Suprapubic skin (tissue), 4 donors: ENCODE measurements at regions not wholly inside any gene's neighbourhood (a gene's known extent, or its start where the extent isn't known, plus 50 kb on each side); places are given as distances from the start of the nearest gene placed in this dataset.

Experiments
- DNase-seq, 2 donors: peaks; one replicate each; pipeline ENCODE4 v3.0.0-alpha.2; 2019; ENCODE audit warnings: low spot score in 2 of 2
- H3K27ac ChIP-seq: fragments of 200-600 bp; sonication (generic); one replicate; pipeline ENCODE4 v1.5.1; 2019
- H3K27me3 ChIP-seq: fragments of 200-600 bp; sonication (generic); one replicate; pipeline ENCODE4 v1.5.1; 2019
- H3K36me3 ChIP-seq: fragments of 200-600 bp; sonication (generic); one replicate; pipeline ENCODE4 v1.5.1; 2019
- H3K4me1 ChIP-seq: fragments of 200-600 bp; sonication (generic); one replicate; pipeline ENCODE4 v1.5.1; 2019
- H3K4me3 ChIP-seq: fragments of 200-600 bp; sonication (generic); one replicate; pipeline ENCODE4 v1.5.1; 2019; ENCODE audit warnings: mild to moderate bottlenecking
- H3K9me3 ChIP-seq: fragments of 200-600 bp; sonication (generic); one replicate; pipeline ENCODE4 v1.5.1; 2019
- EP300 ChIP-seq: sonication (generic); formaldehyde crosslinking; IDR thresholded peaks from one replicate; pipeline ENCODE4 v1.6.1; 2017; ENCODE audit warnings: antibody characterized with exemption
- POLR2A ChIP-seq, 2 donors: fragments of 450-650 bp; IDR thresholded peaks; one replicate each; pipeline ENCODE4 v1.6.1; 2017; ENCODE audit warnings: antibody characterized with exemption in 2 of 2, mild to moderate bottlenecking in 2 of 2, moderate library complexity in 2 of 2
- POLR2AphosphoS5 ChIP-seq, 3 donors: sonication (generic); formaldehyde crosslinking; IDR thresholded peaks; one replicate each; pipeline ENCODE4 v1.6.1; 2017; ENCODE audit warnings: antibody characterized with exemption in 3 of 3
- WGBS: methylation state at CpG from one replicate; pipeline ENCODE4 v1.1.5; 2018; 5-methylcytosine and 5-hydroxymethylcytosine counted together
- TF ChIP-seq, protein P1 (sequence below), 2 donors: fragments of 200-600 bp in 1 of 2; fragments of 450-650 bp in 1 of 2; sonication (generic) in 1 of 2; IDR thresholded peaks; one replicate each; pipeline ENCODE4 v1.5.1; 2016 to 2019; ENCODE audit warnings: antibody characterized with exemption in 2 of 2, mild to moderate bottlenecking in 1 of 2, moderate library complexity in 1 of 2

DNA sequence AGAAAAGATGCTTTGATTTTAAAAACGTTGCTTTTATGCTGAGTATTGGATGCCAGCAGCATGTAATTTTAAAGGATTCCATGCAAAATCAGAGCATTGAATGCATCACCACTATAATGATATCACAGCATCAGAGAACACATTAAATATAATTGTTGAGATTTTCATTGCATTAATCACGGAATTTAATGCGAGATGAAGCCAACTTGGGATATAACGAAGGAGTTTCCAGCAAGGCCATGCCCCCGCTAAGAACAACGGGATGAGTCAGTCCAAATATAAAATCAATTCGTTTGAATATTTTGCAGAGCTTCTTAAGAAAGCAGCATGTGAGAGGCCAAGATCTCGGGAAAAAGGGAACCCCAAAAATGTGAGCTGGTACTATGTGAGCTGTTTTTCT is 423.4 kb upstream of the CHRM3 start:
- Histone ChIP-seq H3K9me3 (no peaks in the 10 kb centered on the region), H3K36me3 (no peaks in the 10 kb centered on the region), H3K4me1 (no peaks in the 10 kb centered on the region), H3K27ac (no peak overlapping the region), H3K27me3 (no peaks in the 10 kb centered on the region), H3K4me3 (no peak overlapping the region)
- WGBS: 85% methylated on average over 8 of the region's 8 CpGs
- TF ChIP-seq EP300 (no peak), POLR2AphosphoS5 (IDR thresholded peaks at IDR 0.05) (no peak), POLR2A (IDR thresholded peaks at IDR 0.05) (no peak)
- TF ChIP-seq, protein P1, sequence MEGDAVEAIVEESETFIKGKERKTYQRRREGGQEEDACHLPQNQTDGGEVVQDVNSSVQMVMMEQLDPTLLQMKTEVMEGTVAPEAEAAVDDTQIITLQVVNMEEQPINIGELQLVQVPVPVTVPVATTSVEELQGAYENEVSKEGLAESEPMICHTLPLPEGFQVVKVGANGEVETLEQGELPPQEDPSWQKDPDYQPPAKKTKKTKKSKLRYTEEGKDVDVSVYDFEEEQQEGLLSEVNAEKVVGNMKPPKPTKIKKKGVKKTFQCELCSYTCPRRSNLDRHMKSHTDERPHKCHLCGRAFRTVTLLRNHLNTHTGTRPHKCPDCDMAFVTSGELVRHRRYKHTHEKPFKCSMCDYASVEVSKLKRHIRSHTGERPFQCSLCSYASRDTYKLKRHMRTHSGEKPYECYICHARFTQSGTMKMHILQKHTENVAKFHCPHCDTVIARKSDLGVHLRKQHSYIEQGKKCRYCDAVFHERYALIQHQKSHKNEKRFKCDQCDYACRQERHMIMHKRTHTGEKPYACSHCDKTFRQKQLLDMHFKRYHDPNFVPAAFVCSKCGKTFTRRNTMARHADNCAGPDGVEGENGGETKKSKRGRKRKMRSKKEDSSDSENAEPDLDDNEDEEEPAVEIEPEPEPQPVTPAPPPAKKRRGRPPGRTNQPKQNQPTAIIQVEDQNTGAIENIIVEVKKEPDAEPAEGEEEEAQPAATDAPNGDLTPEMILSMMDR (IDR thresholded peaks at IDR 0.05): no peak
- DNase-seq: no peak

DNA sequence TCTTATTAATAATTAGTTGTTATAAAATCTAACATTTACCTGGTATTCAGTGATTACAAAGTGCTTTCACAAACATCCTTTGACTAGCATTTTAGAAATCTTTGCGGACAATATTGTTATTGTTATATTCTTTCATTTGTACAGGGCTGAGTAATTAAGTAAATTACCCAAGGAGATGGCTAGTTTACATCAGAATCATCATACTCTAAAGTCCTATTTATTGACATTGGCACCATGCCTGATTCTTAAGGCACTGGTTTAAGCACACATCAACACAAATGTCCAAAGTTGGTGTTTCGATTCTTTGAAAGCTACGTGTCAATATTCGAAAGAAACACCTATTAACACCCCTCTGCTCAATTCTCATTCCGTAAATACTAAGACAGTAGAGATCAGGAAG is 424.6 kb upstream of the CHRM3 start:
- no peaks in the 10 kb centered on the region for H3K27me3 ChIP-seq
- H3K9me3 ChIP-seq: no peaks in the 10 kb centered on the region
- H3K4me3 ChIP-seq: no peak overlapping the region
- WGBS: 69% methylated on average over 5 of the region's 5 CpGs
- DNase-seq: no peak
- no peaks in the 10 kb centered on the region for H3K36me3 ChIP-seq
- H3K4me1 ChIP-seq: no peaks in the 10 kb centered on the region
- TF ChIP-seq, protein P1 (IDR thresholded peaks at IDR 0.05): no peak
- TF ChIP-seq EP300 (no peak), POLR2A (IDR thresholded peaks at IDR 0.05) (no peak), POLR2AphosphoS5 (IDR thresholded peaks at IDR 0.05) (no peak)
- H3K27ac ChIP-seq: no peak overlapping the region

DNA sequence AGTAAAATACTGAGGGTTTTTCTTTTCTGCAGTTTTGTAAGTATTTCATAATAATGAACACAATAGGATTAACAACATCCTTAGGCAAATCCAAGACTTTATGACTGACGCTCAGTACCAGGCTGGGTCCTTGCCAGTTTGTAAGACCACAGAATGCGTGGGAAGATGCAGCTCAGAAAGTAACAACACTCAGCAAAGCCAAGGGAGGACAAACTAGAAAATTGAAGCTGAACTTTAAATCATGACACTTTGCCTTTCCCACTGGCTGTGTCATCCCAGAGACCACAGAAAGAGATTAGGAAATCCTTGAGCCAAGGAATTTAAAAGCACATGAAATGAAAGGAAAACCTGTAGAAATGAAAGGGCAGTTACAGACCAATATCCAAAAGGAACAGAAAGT is 426.3 kb upstream of the CHRM3 start:
- TF ChIP-seq, protein P1 (IDR thresholded peaks at IDR 0.05): no peak
- TF ChIP-seq EP300 (no peak), POLR2AphosphoS5 (IDR thresholded peaks at IDR 0.05) (no peak), POLR2A (IDR thresholded peaks at IDR 0.05) (no peak)
- 26% methylated on average over 2 of the region's 2 CpGs for WGBS
- no peaks in the 10 kb centered on the region for H3K9me3 ChIP-seq
- H3K4me1 ChIP-seq: no peaks in the 10 kb centered on the region
- H3K27ac ChIP-seq: no peak overlapping the region
- H3K4me3 ChIP-seq: no peak overlapping the region
- no peaks in the 10 kb centered on the region for H3K36me3 ChIP-seq
- no peaks in the 10 kb centered on the region for H3K27me3 ChIP-seq
- DNase-seq: no peak

DNA sequence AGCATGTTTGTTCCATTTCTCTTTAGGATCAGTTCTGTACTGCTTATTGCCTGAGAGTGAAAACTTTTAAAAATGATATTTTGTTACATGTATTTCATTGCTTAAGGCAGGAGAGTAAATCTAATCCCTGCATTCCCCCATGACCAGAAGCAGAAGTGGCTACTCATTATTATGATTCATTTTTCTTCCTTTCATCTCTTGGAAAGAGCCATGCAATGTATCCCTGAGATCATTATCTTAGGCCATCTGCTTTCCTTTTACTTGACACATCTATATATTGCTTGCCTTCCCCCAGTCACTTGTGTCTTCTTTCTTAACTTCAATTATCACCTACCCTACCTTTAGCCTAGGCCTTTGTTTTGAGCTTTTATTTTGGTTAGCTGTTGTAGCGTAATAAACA is 430.4 kb upstream of the CHRM3 start:
- H3K4me3 ChIP-seq: no peak overlapping the region
- no peaks in the 10 kb centered on the region for H3K27me3 ChIP-seq
- H3K27ac ChIP-seq: no peak overlapping the region
- no peaks in the 10 kb centered on the region for H3K4me1 ChIP-seq
- no peak for TF ChIP-seq POLR2AphosphoS5 (IDR thresholded peaks at IDR 0.05)
- TF ChIP-seq POLR2A (IDR thresholded peaks at IDR 0.05): no peak
- TF ChIP-seq, protein P1 (IDR thresholded peaks at IDR 0.05): no peak
- no peak for TF ChIP-seq EP300
- WGBS: 85% methylated on average over 1 of the region's 1 CpG
- no peak for DNase-seq
- H3K9me3 ChIP-seq: no peaks in the 10 kb centered on the region
- H3K36me3 ChIP-seq: no peaks in the 10 kb centered on the region

DNA sequence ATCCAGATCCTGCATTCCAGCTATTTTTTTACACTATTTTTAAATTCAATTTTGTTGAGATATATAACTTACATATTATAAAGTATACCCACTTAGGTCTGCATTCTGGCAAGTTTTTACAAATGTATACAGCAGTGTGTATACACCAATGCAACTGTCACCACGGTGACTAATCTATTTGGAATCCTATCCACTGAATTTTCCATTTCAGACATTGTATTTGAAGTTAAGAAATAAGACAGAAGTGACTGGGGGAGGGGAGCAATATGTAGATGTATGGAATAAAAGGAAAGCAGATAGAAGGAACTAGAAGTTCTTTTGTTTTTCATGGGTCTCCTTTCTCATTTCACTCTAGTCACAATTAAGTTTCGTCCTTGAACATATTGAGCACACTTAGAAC is 431.5 kb upstream of the CHRM3 start:
- TF ChIP-seq POLR2A (IDR thresholded peaks at IDR 0.05): no peak
- TF ChIP-seq, protein P1 (IDR thresholded peaks at IDR 0.05): no peak
- TF ChIP-seq POLR2AphosphoS5 (IDR thresholded peaks at IDR 0.05): no peak
- TF ChIP-seq EP300: no peak
- WGBS: 70% methylated on average over 2 of the region's 2 CpGs
- no peak for DNase-seq

More for the DNA sequence above, 431.5 kb upstream of the CHRM3 start:
- H3K4me1 ChIP-seq: no peaks in the 10 kb centered on the region
- H3K4me3 ChIP-seq: no peak overlapping the region
- no peaks in the 10 kb centered on the region for H3K36me3 ChIP-seq
- no peaks in the 10 kb centered on the region for H3K27me3 ChIP-seq
- no peaks in the 10 kb centered on the region for H3K9me3 ChIP-seq
- no peak overlapping the region for H3K27ac ChIP-seq
